GM19239 (cell line): ENCODE measurements at regions not wholly inside any gene's neighbourhood (a gene's known extent, or its start where the extent isn't known, plus 50 kb on each side); places are given as distances from the start of the nearest gene placed in this dataset.
"Not testable (repeated sequence)": the region's sequence is repeated elsewhere in the genome, so short reads cannot be mapped to it uniquely, and the experiment has no call there.

ENCODE experiments used
- DNase-seq: peaks from one replicate; pipeline ENCODE4 v3.0.0; 2011; ENCODE audit warnings: low spot score; ENCODE audit not compliant: insufficient read length
- FAIRE-seq: peaks from 2 replicates; lab custom pipeline; 2011; peaks lifted over from hg19 to GRCh38; lab: Jason Lieb, UNC

DNA sequence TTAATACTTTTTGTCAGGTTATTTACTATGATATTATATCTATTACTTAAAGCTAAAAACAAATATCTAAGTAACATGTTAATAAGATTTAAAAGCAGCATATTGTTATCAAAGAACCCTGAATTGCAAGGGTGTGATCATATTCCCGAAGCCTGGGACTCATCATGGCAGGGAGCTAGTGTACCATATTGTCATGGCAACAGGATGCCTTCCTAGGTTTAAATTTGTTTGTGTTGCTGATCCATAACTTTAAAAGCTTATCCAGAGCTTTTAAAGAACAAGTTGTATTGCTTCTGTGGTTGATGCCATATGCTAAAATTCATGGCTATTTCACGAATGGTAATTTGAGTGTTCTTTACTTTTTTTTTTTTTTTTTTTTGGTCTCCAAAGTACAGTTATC lies 500.5 kb downstream of the NAV3 start:
- FAIRE-seq (no peak), DNase-seq (no peak)

- DNase-seq (no peak), FAIRE-seq (no peak)
Observed at GRCh38 chr12:78331753-78332152, 501.1 kb downstream of the NAV3 start.

DNA sequence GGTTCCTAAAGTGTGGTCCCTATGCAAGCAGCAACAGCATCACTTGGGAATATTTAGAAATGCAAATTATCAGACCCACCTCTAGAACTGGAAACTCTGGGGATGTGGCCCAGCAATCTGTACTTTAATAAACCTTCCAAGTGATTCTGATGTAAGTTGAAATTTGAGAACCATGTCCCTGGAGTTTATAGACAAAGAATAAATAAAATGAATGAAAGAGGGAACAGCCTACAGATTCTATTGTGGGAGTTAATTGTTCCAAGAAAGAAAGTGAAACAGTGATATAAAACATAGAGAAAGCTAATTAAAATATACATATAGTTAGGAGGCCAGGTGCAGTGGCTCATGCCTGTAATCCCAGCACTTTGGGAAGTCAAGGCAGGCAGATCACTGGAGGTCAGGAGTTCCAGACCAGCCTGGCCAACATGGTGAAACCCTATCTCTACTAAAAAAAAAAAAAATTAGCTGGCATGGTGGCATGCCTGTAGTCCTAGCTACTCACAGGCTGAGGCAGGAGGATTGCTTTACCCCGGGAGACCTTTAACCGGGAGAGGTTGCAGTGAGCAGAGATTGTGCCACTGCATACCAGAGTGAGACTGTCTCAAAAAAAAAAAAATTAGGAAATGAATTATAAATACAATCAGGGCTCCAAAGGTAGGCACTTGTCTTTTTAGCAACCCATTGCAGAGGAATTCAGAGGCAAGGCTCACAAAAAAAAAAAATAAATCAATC lies 507.5 kb downstream of the NAV3 start:
- DNase-seq (no peak), FAIRE-seq (no peak)

GRCh38 chr12:78340406-78340805 lies 509.7 kb downstream of the NAV3 start:
- FAIRE-seq (no peak), DNase-seq (no peak)

GRCh38 chr12:78343657-78344056 lies 513.0 kb downstream of the NAV3 start:
- no peak for DNase-seq

DNA sequence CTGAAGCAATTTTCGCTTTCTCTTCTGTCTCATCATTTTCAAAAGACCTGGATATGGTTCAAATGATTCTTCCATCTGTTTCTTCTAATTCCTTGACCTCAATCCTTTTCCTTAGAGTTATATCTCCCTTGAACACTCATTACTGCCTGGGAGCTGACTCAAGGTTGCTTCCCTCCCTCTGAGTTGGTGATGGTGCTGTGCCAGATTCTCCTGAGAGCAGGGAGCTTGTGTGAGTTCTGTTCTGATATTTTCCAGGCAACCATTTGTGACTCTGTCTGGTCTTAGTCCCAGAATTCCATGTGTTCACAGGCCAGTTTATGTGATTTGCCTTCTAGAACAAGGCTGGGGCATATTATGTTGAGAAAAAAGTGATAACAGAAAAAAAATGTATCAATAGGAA lies 505.1 kb upstream of the SYT1 start:
- no peak for DNase-seq
- FAIRE-seq, result no peak

More at GRCh38 chr12:78343657-78344056, 513.0 kb downstream of the NAV3 start:
- no peak for FAIRE-seq

DNA sequence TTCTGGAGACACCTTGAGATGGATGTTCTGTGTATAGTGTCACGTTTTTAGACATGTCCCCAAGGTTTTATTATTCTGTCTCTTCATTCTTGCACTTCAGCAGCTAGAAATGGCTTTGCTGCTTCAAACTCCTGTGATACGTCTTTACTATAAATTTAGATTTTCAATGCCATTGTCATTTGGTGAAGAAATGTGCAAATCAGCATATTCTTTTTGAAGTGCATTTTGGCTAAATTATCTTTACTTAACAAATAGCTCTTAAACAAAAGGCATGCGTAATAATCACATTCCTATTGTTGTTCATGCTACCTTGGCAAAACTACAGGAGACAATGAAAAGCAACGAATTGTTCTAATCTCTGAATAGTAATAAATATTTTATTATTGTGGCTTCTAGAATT lies 502.9 kb upstream of the SYT1 start:
- FAIRE-seq (no peak), DNase-seq (no peak)

GRCh38 chr12:78371284-78371683 lies 493.3 kb upstream of the SYT1 start:
- no peak for FAIRE-seq

GRCh38 chr12:78375461-78375860 lies 489.1 kb upstream of the SYT1 start:
- FAIRE-seq, result no peak
- no peak for DNase-seq

More at GRCh38 chr12:78371284-78371683, 493.3 kb upstream of the SYT1 start:
- no peak for DNase-seq

- FAIRE-seq (no peak), DNase-seq (no peak)
Observed at GRCh38 chr12:78376257-78376656, 488.3 kb upstream of the SYT1 start.

DNA sequence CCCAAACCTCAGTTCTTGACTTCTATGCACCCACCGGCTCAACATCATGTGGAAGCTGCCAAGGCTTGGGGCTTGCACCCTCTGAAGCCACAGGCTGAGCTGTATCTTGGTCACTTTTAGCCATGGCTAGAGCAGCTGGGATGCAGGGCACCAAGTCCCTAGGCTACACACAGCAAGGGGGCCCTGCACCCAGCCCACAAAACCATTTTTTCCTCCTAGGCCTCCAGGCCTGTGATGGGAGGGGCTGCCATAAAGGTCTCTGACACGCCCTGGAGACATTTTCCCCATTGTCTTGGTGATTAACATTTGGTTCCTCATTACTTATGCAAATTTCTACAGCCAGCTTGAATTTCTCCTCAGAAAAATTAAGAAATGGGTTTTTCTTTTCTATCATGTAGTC lies 485.5 kb upstream of the SYT1 start:
- FAIRE-seq, DNase-seq: not testable (repeated sequence)

- no peak for FAIRE-seq
- no peak for DNase-seq
Observed at GRCh38 chr12:78383414-78383813, 481.2 kb upstream of the SYT1 start.

DNA sequence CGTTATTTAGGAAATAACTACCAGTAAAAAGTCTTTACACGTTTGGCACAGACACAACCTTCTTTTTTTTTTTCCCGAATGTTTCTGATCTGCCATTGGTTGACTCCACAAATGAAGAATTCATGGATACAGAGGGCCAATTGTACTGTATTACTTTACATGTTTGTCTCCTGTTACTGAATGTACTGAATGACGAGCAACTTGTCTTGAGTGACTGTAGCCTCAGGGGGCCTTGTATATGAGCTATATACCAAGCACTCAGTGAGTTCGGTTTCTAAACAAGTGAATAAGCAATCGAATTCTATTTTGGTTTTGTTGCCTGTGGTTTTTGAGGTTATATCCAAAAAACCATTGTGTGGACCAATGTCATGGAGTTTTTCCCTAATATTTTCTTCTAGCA lies 480.0 kb upstream of the SYT1 start:
- DNase-seq (no peak), FAIRE-seq (no peak)

DNA sequence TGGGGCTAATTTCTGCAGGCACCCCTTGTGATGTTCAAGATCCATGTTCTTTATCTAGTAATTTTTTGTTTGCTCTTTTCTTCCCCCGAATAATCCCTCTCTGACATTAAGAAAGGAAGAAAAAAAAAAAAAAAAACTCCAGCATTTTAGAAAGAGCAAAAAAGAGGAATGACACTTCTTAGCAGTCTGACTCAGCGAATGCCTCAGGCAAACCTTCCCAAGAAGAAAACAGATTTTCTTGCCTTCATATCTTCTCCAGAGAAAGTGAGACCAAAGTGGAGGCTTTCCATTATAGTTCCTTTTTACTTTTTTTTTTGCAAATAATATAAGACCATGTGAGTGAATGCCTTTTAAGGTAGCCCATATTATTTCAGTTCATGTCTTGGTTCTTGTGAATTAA lies 479.0 kb upstream of the SYT1 start:
- DNase-seq, result no peak
- no peak for FAIRE-seq

DNA sequence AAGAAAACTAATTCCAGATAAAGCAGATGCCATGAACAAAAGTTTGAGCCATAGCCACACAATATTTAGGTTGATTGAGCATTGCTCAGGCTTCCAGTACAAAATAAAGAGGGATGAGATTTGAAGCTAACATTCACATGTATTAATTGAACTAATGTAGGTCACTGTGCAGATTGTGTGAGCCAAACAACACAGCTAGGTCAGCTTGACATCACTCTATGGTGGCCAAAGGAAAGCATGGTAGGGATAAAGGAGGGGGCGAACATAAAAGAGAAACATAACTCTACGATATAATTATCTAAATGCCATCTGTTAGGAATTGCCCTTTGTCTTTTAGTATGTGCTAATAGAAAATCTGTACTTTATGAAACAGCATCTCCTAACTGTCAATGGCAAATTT lies 477.7 kb upstream of the SYT1 start:
- FAIRE-seq (no peak), DNase-seq (no peak)

DNA sequence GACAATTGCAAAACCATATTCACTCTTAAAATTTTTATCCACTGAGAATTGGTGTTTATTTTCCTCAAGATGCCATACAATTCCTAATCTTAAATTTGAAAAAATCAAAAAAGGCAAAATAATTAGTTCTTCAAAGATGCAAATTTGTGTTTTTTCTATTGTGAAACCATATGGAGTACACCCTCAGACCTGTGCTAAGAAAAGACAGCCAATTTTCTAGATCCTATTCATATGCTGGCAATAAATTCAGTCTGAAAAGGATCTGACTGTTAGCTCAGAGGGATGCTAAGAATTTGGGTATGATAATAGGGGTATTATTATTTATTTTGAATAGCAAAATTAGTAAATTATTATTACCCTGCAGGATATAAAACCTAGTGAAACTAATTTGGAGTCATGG lies 476.9 kb upstream of the SYT1 start:
- FAIRE-seq (no peak), DNase-seq (no peak)

DNA sequence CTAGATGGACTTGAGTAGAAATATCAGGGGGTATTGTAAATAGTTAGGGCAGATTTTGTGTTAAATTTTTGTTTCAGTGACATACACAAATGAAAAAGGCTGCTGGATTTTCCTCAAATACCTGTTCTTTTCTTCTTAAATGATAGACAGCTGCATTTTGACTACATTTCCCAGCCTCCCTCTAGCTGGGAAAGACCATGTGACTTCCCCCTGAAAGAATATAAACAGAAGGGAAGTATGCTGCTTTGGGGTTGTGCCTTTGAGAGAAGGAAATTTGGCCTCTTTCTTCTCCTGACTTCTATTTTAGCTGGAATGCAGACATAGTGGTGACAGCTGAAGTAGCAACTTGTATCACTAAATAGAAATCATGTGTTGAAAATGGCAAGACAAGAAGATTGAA lies 476.1 kb upstream of the SYT1 start:
- no peak for DNase-seq
- FAIRE-seq, result no peak

DNA sequence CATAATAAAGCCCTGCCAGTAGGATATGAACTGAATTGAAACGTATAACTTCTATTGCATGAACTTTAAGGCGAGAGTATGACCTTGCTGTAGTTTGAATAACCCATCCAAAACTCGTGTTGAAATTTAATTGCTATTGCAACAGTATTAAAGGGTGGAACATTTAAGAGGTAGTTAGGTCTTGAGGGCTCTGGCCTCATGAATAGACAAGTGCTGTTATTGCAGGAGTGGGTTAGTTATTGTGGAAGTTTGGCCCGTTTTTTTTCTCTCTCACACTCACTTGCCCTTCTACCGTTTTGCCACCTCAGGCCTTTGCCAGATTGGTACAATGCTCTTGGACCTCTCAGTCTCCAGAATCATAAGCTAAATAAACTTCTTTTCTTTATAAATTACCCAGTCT lies 473.7 kb upstream of the SYT1 start:
- DNase-seq (no peak), FAIRE-seq (no peak)

DNA sequence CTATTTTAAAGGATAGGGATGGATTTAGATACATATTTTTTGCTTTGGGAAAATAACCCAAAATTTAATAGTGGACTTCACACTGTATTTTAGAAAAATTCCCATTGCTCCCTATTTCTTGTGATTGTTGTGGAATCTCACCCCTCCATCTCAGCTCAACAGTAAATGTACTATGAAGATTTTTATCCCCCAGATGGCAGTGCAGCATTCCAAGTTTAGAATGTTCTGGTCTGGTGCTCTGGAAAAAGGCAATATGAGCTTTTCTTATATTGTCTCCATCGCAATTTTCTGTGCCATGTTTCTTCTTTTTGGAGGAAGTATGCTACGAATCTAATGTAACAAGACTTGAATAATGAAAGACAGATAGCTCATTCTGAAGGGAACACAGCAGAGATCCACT lies 471.7 kb upstream of the SYT1 start:
- FAIRE-seq, result no peak

DNA sequence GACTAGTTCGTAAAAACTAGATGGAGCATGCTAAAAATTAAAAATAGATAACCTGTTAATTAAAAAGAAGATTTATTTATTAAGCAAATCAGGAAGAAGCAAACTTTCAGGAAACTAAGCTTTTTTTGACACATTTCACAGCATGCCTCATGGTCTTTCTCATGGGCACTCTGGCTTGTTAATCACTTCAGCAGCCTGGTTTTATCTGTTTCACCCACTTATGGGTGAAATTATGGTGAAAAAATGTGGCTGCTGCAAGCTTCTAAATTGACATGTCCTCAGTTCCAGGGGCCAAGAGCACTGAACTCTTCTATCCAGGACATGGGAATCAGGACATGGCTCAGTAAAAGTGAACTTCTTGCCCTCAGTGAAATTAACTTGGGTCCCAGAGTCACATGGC lies 468.6 kb upstream of the SYT1 start:
- DNase-seq, result no peak
- no peak for FAIRE-seq

More for the DNA sequence above, 471.7 kb upstream of the SYT1 start:
- DNase-seq, result no peak

GRCh38 chr12:78396538-78396937 lies 468.0 kb upstream of the SYT1 start:
- DNase-seq (no peak), FAIRE-seq (no peak)

GRCh38 chr12:78398750-78399149 lies 465.8 kb upstream of the SYT1 start:
- FAIRE-seq (no peak), DNase-seq (no peak)
